ENCODE measurements at regions not wholly inside any gene's neighbourhood (a gene's known extent, or its start where the extent isn't known, plus 50 kb on each side); places are given as distances from the start of the nearest gene placed in this dataset.
"Not testable (repeated sequence)": the region's sequence is repeated elsewhere in the genome, so short reads cannot be mapped to it uniquely, and the experiment has no call there.

DNA sequence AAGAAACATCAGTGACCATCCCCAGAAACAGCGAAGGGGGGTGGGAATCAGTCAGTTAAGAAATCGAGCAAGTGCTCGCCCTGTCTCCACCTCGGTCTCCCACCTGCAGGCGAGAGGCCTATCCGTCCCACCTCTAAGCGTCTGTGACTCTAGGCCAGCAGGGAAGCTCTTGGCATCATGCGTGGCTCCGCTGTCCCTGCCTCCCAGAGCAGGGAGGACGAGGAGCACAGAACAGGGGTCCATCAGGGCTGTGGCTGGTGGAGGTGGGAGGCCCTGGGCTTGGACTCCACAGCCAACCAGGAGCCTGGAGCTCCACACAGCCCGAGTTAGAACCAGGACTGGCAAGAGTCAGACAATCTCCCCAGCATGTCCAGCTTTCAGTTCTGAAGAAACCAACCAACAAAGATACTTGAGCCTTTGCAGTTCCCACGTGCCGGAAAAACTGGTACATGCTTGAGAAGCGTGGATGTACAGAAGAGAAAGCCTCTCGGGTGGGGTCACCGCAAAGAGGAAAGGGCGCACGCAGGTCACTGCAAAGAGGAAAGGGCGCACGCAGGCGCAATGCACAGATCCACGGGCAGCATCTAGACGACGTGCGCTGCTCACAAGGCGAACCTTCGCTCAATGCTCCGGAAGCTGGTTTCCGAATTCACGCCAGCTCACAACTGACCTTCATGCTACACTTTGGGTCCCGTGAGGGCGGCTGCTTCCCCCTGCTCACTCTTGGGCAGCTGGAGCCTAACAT lies 104.5 kb upstream of the ALKAL2 start:
- Histone ChIP-seq H3K9me3 (replicated peaks in 1 of 3) (no peaks in the 10 kb centered on the region), H3K4me3 (no peak overlapping the region), H3K36me3 (replicated peaks in 1 of 2) (no peaks in the 10 kb centered on the region), H3K4me1 (replicated peaks in 1 of 2) (no peaks in the 10 kb centered on the region), H3K27me3 (no peaks in the 10 kb centered on the region), H3K27ac (no peak overlapping the region)
- DNase-seq: no peak
- TF ChIP-seq, protein P1, sequence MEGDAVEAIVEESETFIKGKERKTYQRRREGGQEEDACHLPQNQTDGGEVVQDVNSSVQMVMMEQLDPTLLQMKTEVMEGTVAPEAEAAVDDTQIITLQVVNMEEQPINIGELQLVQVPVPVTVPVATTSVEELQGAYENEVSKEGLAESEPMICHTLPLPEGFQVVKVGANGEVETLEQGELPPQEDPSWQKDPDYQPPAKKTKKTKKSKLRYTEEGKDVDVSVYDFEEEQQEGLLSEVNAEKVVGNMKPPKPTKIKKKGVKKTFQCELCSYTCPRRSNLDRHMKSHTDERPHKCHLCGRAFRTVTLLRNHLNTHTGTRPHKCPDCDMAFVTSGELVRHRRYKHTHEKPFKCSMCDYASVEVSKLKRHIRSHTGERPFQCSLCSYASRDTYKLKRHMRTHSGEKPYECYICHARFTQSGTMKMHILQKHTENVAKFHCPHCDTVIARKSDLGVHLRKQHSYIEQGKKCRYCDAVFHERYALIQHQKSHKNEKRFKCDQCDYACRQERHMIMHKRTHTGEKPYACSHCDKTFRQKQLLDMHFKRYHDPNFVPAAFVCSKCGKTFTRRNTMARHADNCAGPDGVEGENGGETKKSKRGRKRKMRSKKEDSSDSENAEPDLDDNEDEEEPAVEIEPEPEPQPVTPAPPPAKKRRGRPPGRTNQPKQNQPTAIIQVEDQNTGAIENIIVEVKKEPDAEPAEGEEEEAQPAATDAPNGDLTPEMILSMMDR (IDR thresholded peaks at IDR 0.05): no peak
- no peak for TF ChIP-seq POLR2A (IDR thresholded peaks at IDR 0.05)
- WGBS, 4 donors: 79 to 86% (median 82%) methylated on average over 30 to 32 of the region's 32 CpGs
- intact Hi-C loops (cut with DNase I): no loop called here

DNA sequence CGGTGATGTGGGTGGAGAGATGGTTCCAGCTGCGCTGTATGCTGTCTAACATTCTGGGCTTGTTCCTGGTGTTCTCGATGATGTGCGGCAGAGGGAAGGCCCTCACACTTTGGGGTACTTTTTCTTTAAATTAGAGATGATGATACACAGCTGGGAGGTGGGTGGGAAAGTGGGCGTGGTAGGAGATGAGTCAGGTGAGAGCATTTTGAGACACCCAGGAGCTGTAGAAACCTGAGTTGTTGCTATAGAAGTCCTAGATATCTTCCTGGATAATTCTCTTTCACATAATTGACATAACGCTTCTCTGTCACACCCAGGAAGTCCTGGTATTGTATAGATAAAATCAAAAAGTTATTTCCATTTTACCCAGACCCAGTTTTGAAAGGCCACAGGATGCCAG lies 103.8 kb upstream of the ALKAL2 start:
- H3K27ac ChIP-seq: no peak overlapping the region
- no peak for DNase-seq
- TF ChIP-seq, protein P1 (IDR thresholded peaks at IDR 0.05): no peak
- no peaks in the 10 kb centered on the region for H3K27me3 ChIP-seq
- intact Hi-C loops (cut with DNase I): no loop called here
- H3K36me3 ChIP-seq (replicated peaks in 1 of 2): no peaks in the 10 kb centered on the region
- WGBS, 4 donors: 66 to 76% (median 69%) methylated on average over 6 of the region's 6 CpGs
- no peaks in the 10 kb centered on the region for H3K4me1 ChIP-seq (replicated peaks in 1 of 2)
- H3K4me3 ChIP-seq: no peak overlapping the region
- no peaks in the 10 kb centered on the region for H3K9me3 ChIP-seq (replicated peaks in 1 of 3)

DNA sequence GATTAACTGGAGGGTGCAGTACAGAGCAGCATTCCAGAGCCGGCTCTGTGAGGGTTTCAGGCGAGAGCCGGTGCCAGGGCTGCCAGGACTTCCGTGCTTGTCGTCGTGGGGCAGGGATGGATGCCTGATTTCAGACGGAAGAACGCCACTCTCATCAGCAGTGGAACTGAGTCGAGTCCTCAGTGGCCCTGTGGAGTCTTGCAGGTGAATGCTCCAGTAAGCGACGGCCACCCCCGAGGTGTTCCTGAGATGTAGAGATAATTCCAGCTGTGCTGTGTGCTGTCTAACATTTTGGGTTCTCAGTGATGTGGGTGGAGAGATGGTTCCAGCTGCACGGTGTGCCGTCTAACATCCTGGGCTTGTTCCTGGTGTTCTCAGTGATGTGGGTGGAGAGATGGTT lies 103.1 kb upstream of the ALKAL2 start:
- Histone ChIP-seq H3K4me1 (replicated peaks in 1 of 2) (no peaks in the 10 kb centered on the region), H3K36me3 (replicated peaks in 1 of 2) (no peaks in the 10 kb centered on the region), H3K27me3 (no peaks in the 10 kb centered on the region), H3K27ac (no peak overlapping the region), H3K9me3 (replicated peaks in 1 of 3) (no peaks in the 10 kb centered on the region), H3K4me3 (no peak overlapping the region)
- DNase-seq: no peak
- TF ChIP-seq POLR2A (IDR thresholded peaks at IDR 0.05): no peak
- intact Hi-C loops (cut with DNase I): no loop called here
- 87 to 89% (median 88%) methylated on average over 13 to 14 of the region's 14 CpGs for WGBS, 4 donors

DNA sequence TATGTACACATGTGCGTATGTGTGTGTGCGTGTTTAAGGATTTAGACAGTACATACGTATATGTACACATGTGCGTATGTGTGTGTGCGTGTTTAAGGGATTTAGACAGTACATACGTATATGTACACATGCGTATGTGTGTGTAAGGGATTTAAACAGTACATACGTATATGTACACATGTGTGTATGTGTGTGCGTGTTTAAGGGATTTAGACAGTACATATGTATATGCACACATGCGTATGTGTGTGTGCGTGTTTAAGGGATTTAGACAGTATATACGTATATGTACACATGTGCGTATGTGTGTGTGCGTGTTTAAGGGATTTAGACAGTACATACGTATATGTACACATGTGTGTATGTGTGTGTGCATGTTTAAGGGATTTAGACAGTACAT lies 102.1 kb upstream of the ALKAL2 start:
- intact Hi-C loops (cut with DNase I); H3K27ac ChIP-seq; H3K27me3 ChIP-seq; H3K4me1 ChIP-seq (replicated peaks in 1 of 2); DNase-seq; H3K4me3 ChIP-seq; H3K36me3 ChIP-seq (replicated peaks in 1 of 2); H3K9me3 ChIP-seq (replicated peaks in 1 of 3): not testable (repeated sequence)
- 85 to 95% (median 91%) methylated on average over 15 of the region's 15 CpGs for WGBS, 4 donors

DNA sequence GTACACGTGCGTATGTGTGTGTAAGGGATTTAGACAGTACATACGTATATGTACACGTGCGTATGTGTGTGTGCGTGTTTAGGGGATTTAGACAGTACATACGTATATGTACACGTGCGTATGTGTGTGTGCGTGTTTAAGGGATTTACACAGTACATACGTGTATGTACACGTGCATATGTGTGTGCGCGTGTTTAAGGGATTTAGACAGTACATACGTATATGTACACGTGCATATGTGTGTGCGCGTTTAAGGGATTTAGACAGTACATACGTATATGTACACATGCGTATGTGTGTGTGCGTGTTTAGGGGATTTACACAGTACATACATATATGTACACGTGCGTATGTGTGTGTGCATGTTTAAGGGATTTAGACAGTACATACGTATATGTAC lies 100.9 kb upstream of the ALKAL2 start:
- DNase-seq; intact Hi-C loops (cut with DNase I); H3K36me3 ChIP-seq (replicated peaks in 1 of 2); H3K9me3 ChIP-seq (replicated peaks in 1 of 3); H3K4me1 ChIP-seq (replicated peaks in 1 of 2); H3K4me3 ChIP-seq; H3K27ac ChIP-seq; H3K27me3 ChIP-seq: not testable (repeated sequence)
- whole genome bisulfite sequencing, 4 donors: 92 to 98% (median 96%) methylated on average over 24 of the region's 24 CpGs

DNA sequence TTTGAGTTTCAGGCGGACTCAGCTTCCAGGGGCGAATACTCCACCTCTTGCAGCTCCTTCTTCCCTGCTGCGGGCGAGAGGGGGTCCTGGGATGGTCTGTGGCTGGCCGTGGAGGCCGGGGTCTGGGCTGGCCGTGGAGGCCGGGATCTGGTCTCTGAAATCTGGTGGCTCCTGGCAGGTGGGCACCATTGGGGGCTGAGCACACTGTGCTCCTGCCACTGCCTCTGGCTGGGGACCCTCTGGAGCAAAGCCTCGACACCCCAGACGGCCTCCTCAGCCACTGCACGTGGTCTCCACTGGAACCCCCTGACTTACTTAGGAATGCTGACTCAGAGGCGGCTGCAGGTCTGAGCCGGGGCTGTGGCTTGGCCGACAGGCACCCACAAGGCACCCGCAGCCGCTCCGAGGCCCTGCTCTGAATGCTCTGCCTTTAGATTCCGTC lies 100.1 kb upstream of the ALKAL2 start:
- DNase-seq: no peak
- H3K4me3 ChIP-seq: no peak overlapping the region
- no peaks in the 10 kb centered on the region for H3K27me3 ChIP-seq
- no peak for TF ChIP-seq POLR2A (IDR thresholded peaks at IDR 0.05)
- TF ChIP-seq, protein P1 (IDR thresholded peaks at IDR 0.05): no peak
- 89 to 91% (median 89%) methylated on average over 10 to 18 of the region's 18 CpGs for WGBS, 4 donors
- no peaks in the 10 kb centered on the region for H3K36me3 ChIP-seq (replicated peaks in 1 of 2)
- no peaks in the 10 kb centered on the region for H3K9me3 ChIP-seq (replicated peaks in 1 of 3)
- H3K4me1 ChIP-seq (replicated peaks in 1 of 2): no peaks in the 10 kb centered on the region
- intact Hi-C loops (cut with DNase I): no loop called here
- H3K27ac ChIP-seq: no peak overlapping the region
